Neural cell (in vitro differentiated cells): ENCODE measurements at regions not wholly inside any gene's neighbourhood (a gene's known extent, or its start where the extent isn't known, plus 50 kb on each side); places are given as distances from the start of the nearest gene placed in this dataset.

Source experiments
- EP300 ChIP-seq: fragments of 450-650 bp; conservative IDR thresholded peaks from 2 replicates; pipeline ENCODE4 v1.6.1; 2014; ENCODE audit warnings: antibody characterized with exemption, mild to moderate bottlenecking, moderate library complexity; ENCODE audit not compliant: poor library complexity, severe bottlenecking
- POLR2AphosphoS5 ChIP-seq: IDR thresholded peaks from 2 replicates; pipeline ENCODE4 v1.6.1; 2012
- SMC3 ChIP-seq: fragments of 450-650 bp; conservative IDR thresholded peaks from 2 replicates; pipeline ENCODE4 v1.6.1; 2014; ENCODE audit warnings: antibody characterized with exemption, mild to moderate bottlenecking, moderate library complexity; ENCODE audit not compliant: poor library complexity
- TF ChIP-seq, protein P1 (sequence below): fragments of 450-650 bp; IDR thresholded peaks from 2 replicates; pipeline ENCODE4 v1.5.1; 2014; ENCODE audit warnings: antibody characterized with exemption, mild to moderate bottlenecking, moderate library complexity; ENCODE audit not compliant: poor library complexity, severe bottlenecking

DNA sequence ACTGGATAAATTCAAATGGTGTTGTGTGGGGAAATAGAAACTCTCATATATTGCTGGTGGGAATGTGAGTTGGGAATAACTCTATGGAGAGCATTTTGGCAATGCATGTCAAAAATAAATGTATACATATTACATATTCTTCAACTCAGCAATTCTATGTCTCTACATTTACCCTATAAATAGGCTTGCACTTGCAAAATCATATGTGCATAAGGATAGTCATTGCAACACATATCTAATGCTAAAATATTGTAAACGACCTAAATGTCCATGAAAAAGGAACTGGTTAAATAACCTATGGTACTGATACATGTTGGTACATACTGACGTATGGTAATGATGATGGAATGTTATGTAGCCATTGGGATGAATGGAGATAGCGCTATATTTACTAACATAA is 94.5 kb upstream of the CHD1 start:
- TF ChIP-seq, protein P1, sequence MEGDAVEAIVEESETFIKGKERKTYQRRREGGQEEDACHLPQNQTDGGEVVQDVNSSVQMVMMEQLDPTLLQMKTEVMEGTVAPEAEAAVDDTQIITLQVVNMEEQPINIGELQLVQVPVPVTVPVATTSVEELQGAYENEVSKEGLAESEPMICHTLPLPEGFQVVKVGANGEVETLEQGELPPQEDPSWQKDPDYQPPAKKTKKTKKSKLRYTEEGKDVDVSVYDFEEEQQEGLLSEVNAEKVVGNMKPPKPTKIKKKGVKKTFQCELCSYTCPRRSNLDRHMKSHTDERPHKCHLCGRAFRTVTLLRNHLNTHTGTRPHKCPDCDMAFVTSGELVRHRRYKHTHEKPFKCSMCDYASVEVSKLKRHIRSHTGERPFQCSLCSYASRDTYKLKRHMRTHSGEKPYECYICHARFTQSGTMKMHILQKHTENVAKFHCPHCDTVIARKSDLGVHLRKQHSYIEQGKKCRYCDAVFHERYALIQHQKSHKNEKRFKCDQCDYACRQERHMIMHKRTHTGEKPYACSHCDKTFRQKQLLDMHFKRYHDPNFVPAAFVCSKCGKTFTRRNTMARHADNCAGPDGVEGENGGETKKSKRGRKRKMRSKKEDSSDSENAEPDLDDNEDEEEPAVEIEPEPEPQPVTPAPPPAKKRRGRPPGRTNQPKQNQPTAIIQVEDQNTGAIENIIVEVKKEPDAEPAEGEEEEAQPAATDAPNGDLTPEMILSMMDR = no peak
- TF ChIP-seq SMC3 (no peak), POLR2AphosphoS5 (no peak), EP300 (no peak)
